ENCODE measurements at regions not wholly inside any gene's neighbourhood (a gene's known extent, or its start where the extent isn't known, plus 50 kb on each side); places are given as distances from the start of the nearest gene placed in this dataset.
"Not testable (repeated sequence)": the region's sequence is repeated elsewhere in the genome, so short reads cannot be mapped to it uniquely, and the experiment has no call there.

DNA sequence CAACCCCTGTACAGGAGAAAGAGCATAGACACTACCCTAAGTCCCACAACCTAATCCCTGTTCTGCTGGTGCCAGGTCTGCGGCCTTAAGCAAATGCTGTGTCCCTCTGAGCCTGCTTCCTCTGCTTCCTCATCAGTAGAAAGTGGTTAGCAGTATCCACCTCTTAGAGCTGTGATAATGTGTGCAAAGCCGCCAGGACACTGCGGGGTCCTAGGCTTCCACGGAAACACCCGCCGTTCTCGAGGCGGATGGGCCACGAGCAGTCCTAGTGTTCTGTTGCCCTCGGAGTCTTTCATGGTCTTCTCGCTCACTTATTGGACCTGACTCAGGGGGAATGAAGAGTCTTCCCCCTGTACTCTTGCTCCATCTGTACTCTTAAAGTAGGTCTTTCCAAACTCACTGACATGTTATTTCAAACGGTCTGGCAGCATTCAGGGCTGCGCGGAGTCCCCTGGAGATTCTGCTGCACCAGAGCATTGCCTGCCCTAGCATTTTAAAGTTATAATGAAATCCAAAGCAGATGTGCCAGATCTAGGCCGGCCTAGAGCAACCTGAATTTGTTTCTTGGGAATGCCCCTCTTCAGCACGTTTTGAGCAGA lies 107.2 kb upstream of the ZNF236 start:
- DNase-seq: no peak

DNA sequence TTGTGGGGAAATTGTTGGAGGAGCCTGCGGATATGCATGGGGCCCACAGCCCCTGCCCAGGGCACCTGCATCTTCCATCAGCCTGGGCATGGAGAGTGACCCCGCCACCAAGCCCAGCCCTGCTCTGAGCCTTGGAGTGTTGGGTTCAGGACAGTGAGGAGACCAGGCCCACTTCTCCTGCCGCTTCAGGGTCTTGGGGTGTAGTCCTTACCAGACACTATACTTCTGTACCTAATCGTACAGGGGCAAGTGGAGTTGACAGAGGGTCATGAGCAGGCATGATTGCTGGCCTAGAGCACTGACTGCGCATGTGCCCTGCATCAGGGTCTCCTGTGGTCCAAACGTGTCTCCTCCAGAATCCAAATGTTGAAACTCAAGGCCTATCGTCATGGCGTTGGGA lies 108.9 kb upstream of the ZNF236 start:
- no peak for DNase-seq

DNA sequence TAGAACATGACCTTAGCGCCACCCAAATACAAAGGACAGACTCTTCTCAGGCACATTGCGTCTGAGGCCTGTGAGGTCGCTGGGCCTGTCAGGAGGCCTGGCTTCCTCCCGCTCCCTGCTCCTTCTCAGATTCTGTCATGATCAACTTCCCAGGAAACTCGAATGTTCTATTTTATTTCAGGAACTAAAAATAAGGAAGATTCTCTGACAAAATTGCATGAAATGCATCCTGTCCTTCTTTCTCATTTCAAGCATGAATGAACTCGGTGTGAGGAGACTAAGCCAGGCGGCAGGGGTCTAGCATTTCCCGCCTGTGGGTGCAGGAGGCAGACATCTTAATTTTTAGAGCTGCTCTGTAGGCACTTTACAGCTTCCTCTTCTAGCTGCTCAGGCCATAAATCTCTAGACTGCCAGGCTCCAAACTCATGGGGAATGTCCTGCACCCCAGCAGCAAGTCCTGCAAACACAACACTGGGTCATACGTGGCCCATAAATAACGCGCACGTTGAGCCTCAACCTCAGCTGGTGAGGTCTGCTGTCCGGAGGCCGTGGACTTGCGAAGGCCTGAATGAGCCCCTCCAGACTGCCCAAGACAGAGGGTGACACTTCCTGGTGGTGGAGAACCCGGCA lies 109.7 kb upstream of the ZNF236 start:
- no peak for DNase-seq

DNA sequence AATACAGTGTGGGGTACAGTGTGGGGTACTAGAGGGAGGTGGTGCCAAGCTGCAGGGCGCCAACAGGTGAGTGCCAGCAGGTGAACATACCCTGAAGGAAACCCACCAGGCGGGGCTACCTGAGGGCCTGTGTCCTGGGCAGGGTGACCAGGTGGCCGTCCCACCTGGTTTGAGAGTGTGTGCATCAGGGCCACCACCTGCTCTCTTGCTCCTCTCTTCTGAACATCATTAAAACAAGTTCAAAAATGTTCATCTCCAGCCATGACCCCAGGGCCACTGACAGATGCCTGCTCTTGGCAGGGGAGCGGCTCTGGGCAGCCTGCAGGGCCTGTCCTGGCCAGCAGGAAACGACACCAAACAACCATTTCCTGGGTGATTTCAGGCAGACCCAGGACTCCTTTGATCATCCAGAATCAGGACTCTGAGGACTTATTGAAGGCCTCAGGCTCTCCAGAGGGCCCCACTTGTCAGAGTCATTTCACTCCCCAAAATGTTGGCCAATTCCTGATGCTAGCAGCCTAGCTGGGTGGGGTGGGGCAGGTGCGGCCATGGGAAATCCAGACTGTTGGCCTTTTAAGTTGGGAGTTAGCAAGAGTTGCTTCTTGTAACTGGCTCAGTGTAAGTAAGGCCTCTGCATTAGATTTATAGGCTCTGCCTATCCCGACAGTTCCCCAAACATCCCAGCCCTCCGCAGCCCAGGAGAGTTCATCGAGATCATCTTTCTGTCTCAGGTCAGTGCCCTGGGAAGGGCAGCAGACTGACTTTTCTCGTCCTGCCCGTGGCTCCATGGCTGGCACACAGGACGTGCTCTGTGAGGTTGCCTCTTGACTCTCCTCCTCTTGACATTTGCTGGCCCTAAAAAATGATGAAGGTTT lies 111.5 kb upstream of the ZNF236 start:
- no peak for DNase-seq

DNA sequence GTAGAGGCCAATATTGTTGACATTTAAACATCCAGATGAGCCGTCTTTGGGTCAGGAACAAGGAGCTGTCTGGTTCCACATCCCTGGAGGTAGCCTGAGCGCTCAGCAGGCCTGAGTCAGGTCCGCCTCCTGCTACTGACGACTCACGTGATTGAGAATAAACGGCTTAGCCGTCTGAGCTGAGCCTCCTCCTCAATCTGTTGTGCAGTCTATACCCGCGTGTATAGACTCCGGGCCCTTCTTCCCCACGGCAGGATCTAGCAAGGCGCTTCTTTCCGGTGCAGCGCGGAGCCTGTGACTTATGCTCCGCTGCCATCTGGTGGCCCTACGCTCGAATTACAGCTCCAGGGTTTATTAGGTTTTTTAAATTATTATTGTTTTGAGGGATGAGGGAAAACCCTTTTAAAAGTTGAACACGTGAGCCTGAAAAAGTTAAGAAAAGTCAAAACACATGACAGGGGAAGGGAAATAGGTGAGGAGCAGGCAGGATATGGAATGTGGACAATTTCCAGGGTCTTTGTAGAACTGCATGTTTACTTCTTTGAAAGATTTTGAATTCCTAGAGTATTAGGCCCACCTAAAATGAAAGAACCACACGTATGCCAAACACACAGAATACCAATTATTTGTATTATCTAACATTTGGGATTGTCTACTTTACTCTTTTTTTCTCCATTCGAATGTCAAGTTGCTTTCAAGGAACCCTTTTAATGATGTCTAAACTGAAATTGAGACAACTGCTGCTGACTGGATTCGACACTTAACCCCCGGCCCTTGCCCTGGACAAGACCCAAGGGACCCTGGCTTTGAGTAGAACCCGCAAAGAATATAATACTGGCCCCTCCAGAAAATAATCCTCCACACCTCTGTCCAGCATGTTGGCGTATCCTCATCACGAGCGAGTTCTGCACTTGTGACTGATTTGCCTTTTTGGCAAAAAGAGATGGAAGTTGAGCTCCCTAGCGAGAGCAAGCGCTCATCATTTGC lies 112.4 kb upstream of the ZNF236 start:
- DNase-seq: peak; percentile 63

DNA sequence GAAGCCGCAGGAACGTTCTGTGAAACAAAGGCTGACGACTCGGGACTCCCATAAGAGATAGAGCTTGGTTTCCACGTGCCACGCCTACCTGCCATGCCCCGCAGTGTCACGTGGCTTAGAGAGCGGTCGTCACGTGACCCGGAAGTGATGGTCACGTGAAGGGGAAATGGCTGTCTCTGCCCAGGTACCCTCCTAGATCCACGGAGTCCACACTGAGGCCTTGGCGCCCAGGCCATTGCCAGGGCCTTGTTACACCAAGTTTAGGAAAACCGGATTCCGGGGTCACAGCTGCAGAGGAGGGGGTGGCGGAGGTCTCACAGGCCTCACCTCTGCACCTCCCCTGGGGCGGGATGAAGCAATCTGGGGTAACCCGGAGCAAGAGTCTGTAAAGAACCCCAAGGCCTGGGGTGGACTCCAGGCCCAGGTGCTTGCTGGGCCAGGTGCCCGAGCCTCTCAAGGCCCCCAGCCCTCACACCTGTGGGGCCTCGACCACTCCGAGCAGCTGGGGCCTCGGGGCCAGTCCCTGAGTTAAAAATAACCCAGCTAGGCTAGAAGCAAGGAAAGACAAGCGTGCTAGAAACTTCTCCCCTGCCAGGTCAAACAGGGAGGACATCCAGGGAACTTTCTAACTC lies 113.5 kb upstream of the ZNF236 start:
- no peak for DNase-seq

DNA sequence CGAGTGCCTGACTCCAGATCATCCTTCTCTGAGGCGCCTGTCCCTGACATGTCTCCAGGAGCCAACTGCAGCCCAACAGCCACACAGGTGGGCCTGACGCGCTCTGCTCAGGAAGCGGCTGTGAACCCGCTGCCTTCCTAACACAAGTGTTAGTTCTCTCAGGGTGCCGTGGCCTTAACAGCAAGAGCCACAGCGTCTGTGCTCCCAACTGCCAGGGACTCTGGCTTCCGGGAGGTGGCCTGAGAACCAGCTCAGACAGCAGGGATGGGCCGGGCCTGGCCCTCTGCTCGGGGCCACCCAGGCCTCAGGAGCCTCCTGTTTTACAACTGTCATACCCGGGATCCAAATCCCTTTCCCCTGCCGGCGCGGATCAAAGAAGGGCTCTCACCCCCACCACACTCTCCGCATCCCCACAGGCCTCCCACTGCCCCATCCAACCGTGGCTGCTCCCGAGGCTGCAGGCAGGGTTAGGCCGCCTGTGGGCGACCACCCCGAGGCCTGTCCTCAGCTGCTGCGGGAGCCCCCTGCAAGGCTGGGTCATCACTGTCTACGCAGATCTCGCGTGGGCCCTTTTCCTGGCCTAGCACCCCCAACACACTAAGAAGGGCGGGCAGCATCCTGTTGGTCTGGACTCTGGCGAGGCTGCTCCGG lies 114.2 kb upstream of the ZNF236 start:
- DNase-seq: no peak

DNA sequence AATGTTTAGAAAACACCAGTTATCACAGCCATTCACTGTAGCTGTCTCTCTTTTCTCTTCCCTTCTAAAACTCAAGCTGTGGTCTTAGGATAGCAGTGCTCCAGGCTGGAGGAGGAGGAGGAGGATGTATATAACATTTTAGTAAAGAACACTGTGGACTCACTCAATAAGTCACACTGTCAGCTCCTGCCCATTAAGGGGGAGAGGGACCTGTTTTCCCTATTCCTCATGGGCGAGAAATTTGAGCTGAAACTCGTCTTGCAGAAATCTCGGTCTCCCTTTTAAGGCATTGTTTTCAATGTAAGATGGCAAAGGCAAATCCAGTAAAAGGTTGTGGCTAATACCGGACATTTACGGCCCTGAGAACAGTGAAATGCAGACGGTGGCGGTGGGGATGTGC lies 114.8 kb upstream of the ZNF236 start:
- DNase-seq: no peak

DNA sequence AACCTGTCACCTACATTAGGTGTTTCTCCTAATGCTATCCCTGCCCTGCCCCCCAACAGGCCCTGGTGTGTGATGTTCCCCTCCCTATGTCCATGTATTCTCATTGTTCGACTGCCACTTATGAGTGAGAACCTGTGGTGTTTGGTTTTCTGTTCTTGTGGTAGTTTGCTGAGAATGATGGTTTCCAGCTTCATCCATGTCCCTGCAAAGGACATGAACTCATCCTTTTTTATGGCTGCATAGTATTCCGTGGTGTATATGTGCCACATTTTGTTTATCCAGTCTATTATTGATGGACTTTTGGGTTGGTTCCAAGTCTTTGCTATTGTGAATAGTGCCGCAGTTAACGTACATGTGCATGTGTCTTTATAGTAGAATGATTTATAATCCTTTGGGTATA lies 117.8 kb upstream of the ZNF236 start:
- DNase-seq: not testable (repeated sequence)

DNA sequence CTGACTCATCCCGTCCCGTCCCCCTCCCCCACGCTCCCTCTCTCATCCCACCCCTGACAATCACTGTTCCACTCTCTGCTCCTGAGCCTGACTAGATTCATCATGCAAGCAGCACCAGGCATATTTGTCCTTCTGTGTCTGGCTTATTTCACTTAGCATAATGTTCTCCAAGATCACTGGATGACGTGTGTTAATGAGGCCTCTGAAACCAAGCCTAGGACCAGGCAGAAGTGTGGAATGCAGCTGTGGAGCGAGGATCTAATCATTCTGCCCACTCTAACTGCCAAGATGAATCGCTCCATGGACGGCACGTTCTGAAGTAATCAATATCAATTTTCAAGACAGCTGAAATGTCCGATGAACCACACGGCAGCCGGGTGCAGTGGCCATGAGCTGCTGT lies 122.4 kb upstream of the ZNF236 start:
- no peak for DNase-seq

DNA sequence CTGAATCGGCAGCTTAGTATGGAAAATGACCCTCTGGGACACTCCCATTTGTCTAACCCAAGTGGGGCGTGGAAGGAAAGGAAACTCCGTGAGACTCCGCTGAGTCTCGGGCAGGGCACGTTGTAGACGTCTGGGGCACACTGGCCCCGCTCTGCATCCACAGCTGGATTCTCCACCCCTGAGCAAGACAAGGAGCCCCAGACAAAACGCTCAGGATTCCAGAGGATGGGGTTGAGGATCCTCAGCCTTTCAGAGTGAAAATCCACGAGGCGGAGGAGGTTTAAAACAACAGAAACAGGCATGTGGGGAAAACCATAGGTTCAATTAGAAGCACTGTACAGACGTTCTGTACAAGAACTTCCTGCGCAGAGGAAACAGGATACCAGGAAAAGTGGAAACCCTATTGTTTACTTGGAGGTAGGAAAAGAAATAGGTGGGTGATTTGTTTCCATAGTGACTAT lies 124.9 kb upstream of the ZNF236 start:
- no peak for DNase-seq

DNA sequence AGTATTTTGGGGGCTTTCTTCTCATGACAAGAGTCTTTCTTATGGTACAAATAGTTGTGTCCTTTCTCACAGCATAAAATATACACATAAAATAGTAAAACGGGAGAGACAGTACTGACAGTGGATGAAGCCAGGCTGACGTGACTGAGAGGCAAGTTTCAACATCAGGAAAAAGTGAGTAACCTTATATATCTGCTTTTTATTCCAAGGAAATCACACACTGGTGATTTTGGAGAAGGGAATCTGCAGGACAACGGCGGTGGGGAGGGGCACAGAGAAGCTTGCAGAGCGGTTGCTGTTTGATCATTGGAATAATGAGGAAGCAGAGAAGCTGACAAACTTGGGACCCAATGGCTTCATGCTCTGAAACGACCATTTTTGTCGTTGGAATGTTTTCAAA lies 130.6 kb upstream of the ZNF236 start:
- no peak for DNase-seq

DNA sequence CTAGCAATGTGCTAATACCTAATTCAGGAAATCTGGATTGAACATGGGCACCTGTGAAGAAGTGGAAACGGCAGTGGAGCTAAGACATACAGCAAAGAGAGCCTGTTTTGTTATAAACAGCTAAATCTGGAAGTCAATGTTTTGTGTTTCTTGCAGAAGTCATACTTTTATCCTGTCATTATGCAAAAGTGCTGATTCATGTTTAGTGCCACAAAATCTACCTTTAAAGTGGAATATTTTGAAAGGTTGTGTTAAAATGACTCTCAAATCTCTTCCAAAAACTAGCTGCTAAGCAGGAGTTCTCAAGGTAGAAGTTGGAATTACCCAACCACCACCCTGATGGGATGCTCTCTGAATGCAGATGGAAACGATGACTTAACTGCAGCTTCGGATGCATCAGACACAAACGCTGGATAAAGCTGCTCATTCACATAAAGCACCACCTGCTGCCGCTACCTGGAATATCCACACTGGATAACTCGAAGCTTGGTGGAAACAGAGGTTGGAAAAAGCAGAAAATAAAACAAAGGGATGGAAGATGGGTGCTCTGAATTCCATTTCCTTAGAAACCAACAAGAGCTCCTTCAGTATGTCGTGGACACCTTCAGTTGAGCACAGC lies 132.6 kb upstream of the ZNF236 start:
- DNase-seq: no peak

DNA sequence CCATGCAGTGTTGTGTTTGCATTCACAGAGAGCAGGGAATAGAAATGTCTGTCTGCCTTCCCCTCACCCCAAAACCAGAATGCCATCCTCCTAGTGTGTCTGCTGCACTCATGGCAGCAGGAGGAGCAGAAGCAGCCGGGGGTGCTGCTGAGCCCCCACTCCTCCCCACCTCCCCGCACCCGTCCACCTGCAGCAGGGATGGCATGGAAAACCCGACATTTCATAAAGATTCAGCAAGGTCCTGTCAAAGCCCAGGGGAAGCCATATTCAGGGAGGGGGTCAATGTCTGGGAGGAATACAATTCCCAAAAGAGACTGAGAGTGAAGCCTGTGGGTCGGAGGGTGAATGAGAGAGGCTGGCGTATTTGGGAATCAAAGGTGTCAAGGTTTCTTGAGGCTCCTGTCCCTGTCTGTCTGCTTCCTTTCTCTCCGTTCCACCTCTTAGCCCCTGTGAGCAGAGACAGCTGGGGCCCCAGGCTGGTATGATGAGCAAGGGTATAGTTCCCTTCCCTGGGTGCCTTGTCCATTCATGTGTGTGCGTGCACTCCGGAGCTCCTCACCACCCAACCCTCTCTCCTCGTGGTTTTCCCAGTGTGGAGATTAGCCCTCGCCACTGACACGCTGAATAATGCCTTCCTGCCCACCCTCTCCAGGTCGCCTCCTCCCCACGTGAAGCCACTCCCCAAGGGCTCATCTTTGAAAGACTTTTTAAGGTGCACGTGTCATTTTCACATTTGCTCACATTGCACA lies 133.5 kb upstream of the ZNF236 start:
- no peak for DNase-seq

DNA sequence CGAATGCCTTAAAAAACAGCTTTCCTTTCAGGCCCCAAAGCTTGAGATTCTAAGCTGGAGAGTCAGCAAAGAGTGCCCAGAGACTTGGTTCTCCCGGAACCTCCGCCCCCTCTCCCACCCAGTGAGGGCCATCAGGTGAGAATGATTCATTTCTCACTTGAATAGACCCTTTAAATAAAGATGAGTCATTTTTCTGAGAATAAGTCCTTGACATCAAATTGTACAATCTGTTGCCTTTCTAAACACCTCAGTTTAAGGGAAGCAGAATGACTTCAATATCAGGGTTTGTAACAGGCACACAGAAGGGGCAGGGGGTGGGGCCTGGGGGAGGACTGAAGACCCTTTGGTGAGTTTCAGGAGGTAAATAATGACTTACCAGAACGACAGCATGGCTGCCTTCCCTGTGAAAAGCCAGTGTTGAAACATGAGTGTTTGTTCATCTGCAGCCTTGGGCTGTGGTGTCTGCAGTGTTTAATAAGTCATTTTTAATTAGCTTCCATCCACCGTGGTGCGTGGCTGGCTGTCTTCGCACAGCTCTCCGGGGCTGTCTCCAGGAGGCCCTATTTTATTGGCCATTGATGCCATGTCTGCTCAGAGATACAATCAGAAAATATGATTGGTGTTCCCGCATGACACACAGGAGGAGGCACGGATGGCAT lies 134.9 kb upstream of the ZNF236 start:
- DNase-seq: no peak

DNA sequence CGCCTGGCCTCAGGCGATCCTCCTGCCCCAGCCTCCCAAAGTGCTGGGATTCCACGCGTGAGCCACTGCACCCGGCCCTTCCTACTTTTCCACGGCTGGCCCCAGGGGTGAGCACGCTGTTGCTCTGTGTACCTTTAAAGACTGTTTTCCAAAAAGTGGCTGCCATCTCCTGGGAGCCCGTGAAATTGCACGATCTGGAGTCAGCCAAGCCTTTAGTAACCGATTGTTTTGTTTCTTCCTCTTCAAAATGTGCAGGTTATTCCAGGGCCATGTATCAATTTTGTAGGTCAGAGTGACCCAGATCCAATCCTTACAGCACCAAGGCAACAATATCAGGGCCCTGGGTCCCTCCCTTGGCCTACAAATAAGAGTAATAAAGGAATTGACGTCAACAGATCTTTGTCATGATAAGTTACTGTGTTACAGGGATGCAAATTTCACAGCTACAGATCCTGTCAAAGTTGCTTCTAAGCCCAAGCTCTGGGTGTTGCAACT lies 135.6 kb upstream of the ZNF236 start:
- peak; percentile 14 for DNase-seq

DNA sequence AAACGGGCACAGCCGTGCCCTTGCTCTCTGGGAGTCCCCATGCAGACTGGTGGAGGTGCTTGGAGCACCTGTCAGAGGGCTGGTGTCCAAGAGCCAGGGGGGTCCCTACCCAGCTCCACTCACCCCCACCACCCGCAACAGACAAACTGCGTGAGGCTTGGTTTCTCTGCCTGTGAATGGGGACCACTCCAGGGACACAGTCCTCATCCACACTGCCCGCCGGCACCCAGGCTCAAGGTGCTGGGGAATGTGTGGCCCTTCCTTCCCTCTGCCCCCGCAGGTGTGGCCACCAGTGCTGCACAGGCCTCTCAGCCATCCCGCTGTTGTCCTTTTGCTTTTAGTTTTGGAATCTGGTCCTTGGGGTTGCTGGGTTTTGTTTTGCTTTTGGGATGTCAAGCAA lies 136.5 kb upstream of the ZNF236 start:
- DNase-seq: no peak

DNA sequence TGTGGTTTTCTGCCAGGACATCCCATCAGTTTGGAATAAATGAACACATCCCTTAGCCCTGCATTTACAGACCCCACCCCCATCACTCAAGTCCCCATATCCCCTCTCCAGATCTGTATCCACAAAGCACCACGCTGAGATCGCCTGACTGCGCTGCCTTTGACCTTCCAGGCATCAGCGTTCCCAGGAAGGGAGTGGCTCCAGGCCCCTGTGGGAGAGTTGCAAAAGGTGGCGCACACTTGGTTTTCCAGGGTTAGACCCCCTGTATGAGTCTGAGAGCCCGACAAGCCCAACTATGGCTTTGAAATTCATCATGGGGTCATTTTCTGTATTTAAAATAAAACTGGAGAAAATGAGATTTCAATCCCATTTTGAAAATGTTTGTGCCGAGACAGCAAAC lies 137.0 kb upstream of the ZNF236 start:
- DNase-seq: no peak

DNA sequence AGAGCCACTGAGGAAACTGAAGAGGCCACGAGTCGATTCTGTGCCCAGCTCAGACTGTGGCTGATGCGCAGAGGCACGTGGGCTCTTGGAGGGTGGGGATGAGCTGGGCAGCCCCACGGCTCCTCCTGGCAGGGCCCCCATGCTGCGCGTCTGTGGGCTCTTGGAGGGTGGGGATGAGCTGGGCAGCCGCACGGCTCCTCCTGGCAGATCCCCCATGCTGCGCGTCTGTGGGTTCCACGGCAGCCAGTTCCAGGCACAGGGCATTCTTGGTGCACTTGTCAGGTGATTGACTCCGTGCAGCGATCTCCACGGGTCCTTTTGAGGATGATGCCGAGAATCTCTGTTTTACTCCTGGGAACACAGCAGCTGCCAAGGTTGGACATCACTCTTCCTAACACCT lies 138.1 kb upstream of the ZNF236 start:
- no peak for DNase-seq

DNA sequence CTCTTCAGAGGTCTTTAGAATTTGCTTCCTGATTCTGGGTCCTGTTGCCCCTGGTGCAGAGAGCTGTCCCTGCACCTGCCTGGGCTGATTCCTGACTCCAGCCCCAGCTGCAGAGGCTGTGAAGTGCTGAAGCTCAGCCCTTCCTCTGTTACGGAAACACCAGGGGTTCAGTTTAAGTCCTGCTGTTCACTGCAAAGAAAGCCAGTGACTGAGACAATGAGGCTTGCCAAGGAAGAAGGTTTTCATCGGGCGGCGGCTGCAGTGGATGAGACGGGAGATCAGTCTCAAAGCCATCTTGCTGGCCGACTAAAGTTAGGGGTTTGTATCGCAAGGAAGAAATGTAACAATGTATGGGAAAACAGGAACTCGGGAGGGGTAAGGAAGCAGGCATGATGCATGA lies 142.4 kb upstream of the ZNF236 start:
- no peak for DNase-seq

Data from KG1 (cell line).